K562 (cell line): ENCODE measurements at regions not wholly inside any gene's neighbourhood (a gene's known extent, or its start where the extent isn't known, plus 50 kb on each side); places are given as distances from the start of the nearest gene placed in this dataset.

Source experiments
- ATAC-seq: fragments of 200-7000 bp; cut with Tn5 transposase; 3 replicates; pipeline ENCODE4 v1.9.1; 2020; ENCODE audit warnings: moderate library complexity
- BruUV-seq: library from RNA; stranded (reverse); fragments of 400-500 nt; replicated peaks from 2 replicates; lab custom pipeline; 2021; lab: Mats Ljungman, UMichigan
- CTCF ChIA-PET: fragments of 300-600 bp; formaldehyde crosslinking; extraction: SDS; loops from one replicate; lab custom pipeline; 2021; ENCODE audit warnings: low intra/inter-chr PET ratio; lab: Yijun Ruan, JAX
- POLR2A ChIA-PET: fragments of 300-600, 350-650 bp; sonication (Branson Sonifier 250); formaldehyde crosslinking; extraction: SDS; loops from one replicate; lab custom pipeline; 2021; ENCODE audit warnings: antibody characterized with exemption, inconsistent platforms; lab: Yijun Ruan, JAX
- DNase-seq, 4 experiments: peaks; one replicate each; pipeline versions ENCODE4 v3.0.0 to v3.0.0-alpha.2; 2011 to 2018; ENCODE audit warnings: low spot score in 3 of 4, mixed read lengths in 3 of 4; ENCODE audit errors: extremely low read depth in 1 of 4
- FAIRE-seq: peaks from 2 replicates; lab custom pipeline; 2011; peaks lifted over from hg19 to GRCh38; lab: Jason Lieb, UNC
- H2AFZ ChIP-seq: 2 replicates; pipeline ENCODE4 v1.6.0; 2011; ENCODE audit warnings: low read depth, low read length, control low read depth, inconsistent platforms
- H3K27ac ChIP-seq: fragments of 200-600 bp; 3 replicates; pipeline ENCODE4 v1.8.0; 2011; ENCODE audit warnings: low read depth, mild to moderate bottlenecking, control low read depth, inconsistent platforms, low read length, moderate library complexity, mixed read lengths; ENCODE audit errors: extremely low read depth
- H3K27me3 ChIP-seq, 2 experiments: fragments of 300-600 bp in 1 of 2; 2 replicates in 1 of 2; 3 replicates in 1 of 2; pipeline versions ENCODE4 v1.6.0 to v1.8.0; 2011; ENCODE audit warnings: inconsistent platforms in 2 of 2, low read length in 2 of 2, mild to moderate bottlenecking in 1 of 2, mixed read lengths in 1 of 2, moderate library complexity in 1 of 2; ENCODE audit not compliant: control insufficient read depth in 2 of 2, insufficient read depth in 2 of 2
- H3K36me3 ChIP-seq: fragments of 300-600 bp; 3 replicates; pipeline ENCODE4 v1.8.0; 2011; ENCODE audit warnings: mild to moderate bottlenecking, low read length, inconsistent platforms; ENCODE audit not compliant: control insufficient read depth, insufficient read depth
- H3K4me1 ChIP-seq, 2 experiments: fragments of 200-600 bp in 1 of 2; replicated peaks in 1 of 2; 2 replicates in 1 of 2; 3 replicates in 1 of 2; pipeline versions ENCODE4 v1.5.1 to v1.8.0; 2011; ENCODE audit warnings: inconsistent platforms in 2 of 2, low read length in 2 of 2, mild to moderate bottlenecking in 1 of 2, mixed read lengths in 1 of 2, moderate library complexity in 1 of 2; ENCODE audit not compliant: control insufficient read depth in 2 of 2, insufficient read depth in 2 of 2
- H3K4me2 ChIP-seq: 2 replicates; pipeline ENCODE4 v1.6.1; 2011; ENCODE audit warnings: low read length, control low read depth, inconsistent platforms, mixed read lengths; ENCODE audit not compliant: insufficient read depth
- H3K4me3 ChIP-seq: fragments of 200-600 bp; sonication (generic), shearing (Covaris generic); 2 replicates; pipeline ENCODE4 v1.5.1; 2016; ENCODE audit warnings: control low read depth, inconsistent platforms
- H3K79me2 ChIP-seq: fragments of 200-600 bp; 3 replicates; pipeline ENCODE4 v1.8.0; 2011; ENCODE audit warnings: low read length, inconsistent platforms; ENCODE audit not compliant: control insufficient read depth, insufficient read depth
- H3K9ac ChIP-seq, 2 experiments: 2 replicates each; pipeline versions ENCODE4 v1.6.0 to v1.6.1; 2011; ENCODE audit warnings: low read depth in 2 of 2, low read length in 2 of 2, control low read depth in 1 of 2, inconsistent platforms in 1 of 2, mild to moderate bottlenecking in 1 of 2, mixed read lengths in 1 of 2; ENCODE audit not compliant: insufficient read depth in 1 of 2
- H3K9me1 ChIP-seq: one replicate; pipeline ENCODE4 v1.6.0; 2011; ENCODE audit warnings: inconsistent platforms, mild to moderate bottlenecking, low read length, moderate library complexity; ENCODE audit not compliant: control insufficient read depth, insufficient read depth
- H3K9me3 ChIP-seq: replicated peaks from 2 replicates; pipeline ENCODE4 v1.5.1; 2011; ENCODE audit warnings: low read depth, low read length, inconsistent platforms; ENCODE audit not compliant: control insufficient read depth, insufficient read depth
- H4K20me1 ChIP-seq: replicated peaks from 2 replicates; pipeline ENCODE4 v1.6.1; 2011; ENCODE audit warnings: low read length, inconsistent platforms, mixed read lengths; ENCODE audit not compliant: control insufficient read depth, insufficient read depth
- CC2D1A ChIP-seq: fragments of 450-650 bp; IDR thresholded peaks from 2 replicates; pipeline ENCODE4 v1.6.1; 2017; ENCODE audit warnings: mild to moderate bottlenecking
- HOMEZ ChIP-seq: fragments of 250-450 bp; sonication (Bioruptor Pico); IDR thresholded peaks from 2 replicates; pipeline ENCODE4 v1.4.0; 2020; ENCODE audit warnings: mild to moderate bottlenecking, moderate library complexity
- KHSRP ChIP-seq: fragments of 450-650 bp; IDR thresholded peaks from 2 replicates; pipeline ENCODE4 v1.6.1; 2017
- MAFF ChIP-seq: IDR thresholded peaks from 2 replicates; pipeline ENCODE4 v1.6.1; 2012; ENCODE audit warnings: low read length, improper control_type of control experiment
- NONO ChIP-seq, 2 experiments: fragments of 200-400 bp in 1 of 2; fragments of 450-650 bp in 1 of 2; formaldehyde crosslinking in 1 of 2; IDR thresholded peaks; 2 replicates each; pipeline ENCODE4 v1.6.1; 2017; ENCODE audit warnings: low read depth in 2 of 2, mild to moderate bottlenecking in 2 of 2, moderate library complexity in 2 of 2, low read length in 1 of 2
- SREBF1 ChIP-seq: fragments of 150-350 bp; IDR thresholded peaks from 2 replicates; pipeline ENCODE4 v1.6.1; 2014; ENCODE audit warnings: antibody characterized with exemption, low read depth, low read length, borderline replicate concordance
- TAF7 ChIP-seq: fragments of 450-650 bp; IDR thresholded peaks from 2 replicates; pipeline ENCODE4 v1.6.1; 2016; ENCODE audit warnings: missing genetic modification characterization, missing compliant biosample characterization
- WGBS: fragments of 100-300 bp; shearing (Covaris generic); methylation state at CpG from one replicate; pipeline ENCODE4 v1.1.6; 2016; ENCODE audit warnings: low coverage, mixed read lengths; ENCODE audit not compliant: insufficient coverage; ENCODE audit errors: missing lambda C conversion rate; 5-methylcytosine and 5-hydroxymethylcytosine counted together
- in situ Hi-C: fragments of 300-500 bp; cut with MboI; formaldehyde crosslinking; loops from 4 replicates; pipeline ENCODE4 v1.15.0; 2018; ENCODE audit warnings: inconsistent platforms, mixed read lengths
- intact Hi-C: fragments of 100-400 bp; cut with micrococcal nuclease; formaldehyde crosslinking; loops from 2 replicates; pipeline ENCODE4 v1.14.2; 2022
- TF ChIP-seq, protein P1 (sequence below): sonication (generic); formaldehyde crosslinking; IDR thresholded peaks from 2 replicates; pipeline ENCODE4 v1.8.1; 2023; ENCODE audit warnings: missing genetic modification reagents, mild to moderate bottlenecking, borderline replicate concordance
- TF ChIP-seq, protein P2 (sequence below): sonication (generic); formaldehyde crosslinking; IDR thresholded peaks from 2 replicates; pipeline ENCODE4 v1.8.0; 2022; ENCODE audit warnings: mild to moderate bottlenecking, low read depth, missing genetic modification reagents
- TF ChIP-seq, protein P3 (sequence below): fragments of 450-650 bp; IDR thresholded peaks from 2 replicates; pipeline ENCODE4 v1.6.1; 2016
- TF ChIP-seq, protein P4 (sequence below): sonication (generic); formaldehyde crosslinking; IDR thresholded peaks from 2 replicates; pipeline ENCODE4 v1.8.0; 2022; ENCODE audit warnings: mild to moderate bottlenecking, missing genetic modification reagents

DNA sequence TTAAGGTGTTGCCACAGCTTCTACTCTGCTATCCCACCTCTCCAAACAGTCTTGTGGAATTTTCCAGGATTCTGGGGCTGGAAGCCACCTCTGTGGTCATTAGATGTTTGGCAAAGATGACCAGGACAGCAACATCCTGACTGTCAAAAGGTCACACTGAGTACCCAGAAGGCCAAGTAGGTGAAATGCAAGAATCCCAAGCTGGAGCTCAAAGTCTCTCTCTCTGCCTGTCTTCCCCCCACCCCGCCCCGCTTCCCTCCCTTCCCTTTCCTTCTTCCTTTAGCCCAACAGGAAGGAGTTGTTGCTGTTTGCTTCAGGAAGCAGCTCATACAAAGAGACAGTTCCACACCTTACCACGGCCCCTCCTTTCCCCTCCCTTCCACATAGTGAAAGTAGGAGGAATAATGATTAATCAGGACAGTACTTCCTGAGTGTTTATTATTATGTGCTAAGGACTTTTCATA, 75.6 kb upstream of the SLC2A1 start:
- Histone ChIP-seq H3K4me2 (no peak overlapping the region), H3K27me3 (peaks cover 2 to 3% of the 10 kb centered on the region in 2 experiments; a peak in 4 of 5 replicates), H3K4me1 (peaks cover 2 to 6% of the 10 kb centered on the region in 2 experiments; a peak in 3 of 5 replicates), H4K20me1 (no peaks in the 10 kb centered on the region), H2AFZ (peak overlapping the region; percentile 53), H3K9me1 (no peaks in the 10 kb centered on the region), H3K79me2 (no peaks in the 10 kb centered on the region), H3K4me3 (no peak overlapping the region), H3K9ac (no peak overlapping the region), H3K9me3 (no peaks in the 10 kb centered on the region), H3K36me3 (no peaks in the 10 kb centered on the region), H3K27ac (no peak overlapping the region)
- DNase-seq: no peak
- 22% methylated on average over 1 of the region's 3 CpGs for WGBS
- BruUV-seq: no TSS peak
- in situ Hi-C loops (no loop called here), intact Hi-C loops (no loop called here)
- no peak; the same call in 2 of the 3 replicates for ATAC-seq
- POLR2A ChIA-PET: interaction anchor here (1.0 to 3.2 kb wide), 4 partner anchors 9 to 268 kb away, joined by 3 to 22 read pairs (median 6); partner anchors contain the start of genes C1orf50 and P3H1
- FAIRE-seq: peak; percentile 57
- CTCF ChIA-PET: no interaction called here
- TF ChIP-seq, protein P1, sequence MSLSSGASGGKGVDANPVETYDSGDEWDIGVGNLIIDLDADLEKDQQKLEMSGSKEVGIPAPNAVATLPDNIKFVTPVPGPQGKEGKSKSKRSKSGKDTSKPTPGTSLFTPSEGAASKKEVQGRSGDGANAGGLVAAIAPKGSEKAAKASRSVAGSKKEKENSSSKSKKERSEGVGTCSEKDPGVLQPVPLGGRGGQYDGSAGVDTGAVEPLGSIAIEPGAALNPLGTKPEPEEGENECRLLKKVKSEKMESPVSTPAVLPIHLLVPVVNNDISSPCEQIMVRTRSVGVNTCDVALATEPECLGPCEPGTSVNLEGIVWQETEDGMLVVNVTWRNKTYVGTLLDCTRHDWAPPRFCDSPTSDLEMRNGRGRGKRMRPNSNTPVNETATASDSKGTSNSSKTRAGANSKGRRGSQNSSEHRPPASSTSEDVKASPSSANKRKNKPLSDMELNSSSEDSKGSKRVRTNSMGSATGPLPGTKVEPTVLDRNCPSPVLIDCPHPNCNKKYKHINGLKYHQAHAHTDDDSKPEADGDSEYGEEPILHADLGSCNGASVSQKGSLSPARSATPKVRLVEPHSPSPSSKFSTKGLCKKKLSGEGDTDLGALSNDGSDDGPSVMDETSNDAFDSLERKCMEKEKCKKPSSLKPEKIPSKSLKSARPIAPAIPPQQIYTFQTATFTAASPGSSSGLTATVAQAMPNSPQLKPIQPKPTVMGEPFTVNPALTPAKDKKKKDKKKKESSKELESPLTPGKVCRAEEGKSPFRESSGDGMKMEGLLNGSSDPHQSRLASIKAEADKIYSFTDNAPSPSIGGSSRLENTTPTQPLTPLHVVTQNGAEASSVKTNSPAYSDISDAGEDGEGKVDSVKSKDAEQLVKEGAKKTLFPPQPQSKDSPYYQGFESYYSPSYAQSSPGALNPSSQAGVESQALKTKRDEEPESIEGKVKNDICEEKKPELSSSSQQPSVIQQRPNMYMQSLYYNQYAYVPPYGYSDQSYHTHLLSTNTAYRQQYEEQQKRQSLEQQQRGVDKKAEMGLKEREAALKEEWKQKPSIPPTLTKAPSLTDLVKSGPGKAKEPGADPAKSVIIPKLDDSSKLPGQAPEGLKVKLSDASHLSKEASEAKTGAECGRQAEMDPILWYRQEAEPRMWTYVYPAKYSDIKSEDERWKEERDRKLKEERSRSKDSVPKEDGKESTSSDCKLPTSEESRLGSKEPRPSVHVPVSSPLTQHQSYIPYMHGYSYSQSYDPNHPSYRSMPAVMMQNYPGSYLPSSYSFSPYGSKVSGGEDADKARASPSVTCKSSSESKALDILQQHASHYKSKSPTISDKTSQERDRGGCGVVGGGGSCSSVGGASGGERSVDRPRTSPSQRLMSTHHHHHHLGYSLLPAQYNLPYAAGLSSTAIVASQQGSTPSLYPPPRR (CRISPR knock-in tag): no peak
- TF ChIP-seq KHSRP: no peak
- TF ChIP-seq MAFF: no peak
- no peak for TF ChIP-seq CC2D1A
- TF ChIP-seq, protein P2, sequence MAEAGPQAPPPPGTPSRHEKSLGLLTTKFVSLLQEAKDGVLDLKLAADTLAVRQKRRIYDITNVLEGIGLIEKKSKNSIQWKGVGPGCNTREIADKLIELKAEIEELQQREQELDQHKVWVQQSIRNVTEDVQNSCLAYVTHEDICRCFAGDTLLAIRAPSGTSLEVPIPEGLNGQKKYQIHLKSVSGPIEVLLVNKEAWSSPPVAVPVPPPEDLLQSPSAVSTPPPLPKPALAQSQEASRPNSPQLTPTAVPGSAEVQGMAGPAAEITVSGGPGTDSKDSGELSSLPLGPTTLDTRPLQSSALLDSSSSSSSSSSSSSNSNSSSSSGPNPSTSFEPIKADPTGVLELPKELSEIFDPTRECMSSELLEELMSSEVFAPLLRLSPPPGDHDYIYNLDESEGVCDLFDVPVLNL (CRISPR knock-in tag): no peak
- no peak for TF ChIP-seq SREBF1
- TF ChIP-seq, protein P3, sequence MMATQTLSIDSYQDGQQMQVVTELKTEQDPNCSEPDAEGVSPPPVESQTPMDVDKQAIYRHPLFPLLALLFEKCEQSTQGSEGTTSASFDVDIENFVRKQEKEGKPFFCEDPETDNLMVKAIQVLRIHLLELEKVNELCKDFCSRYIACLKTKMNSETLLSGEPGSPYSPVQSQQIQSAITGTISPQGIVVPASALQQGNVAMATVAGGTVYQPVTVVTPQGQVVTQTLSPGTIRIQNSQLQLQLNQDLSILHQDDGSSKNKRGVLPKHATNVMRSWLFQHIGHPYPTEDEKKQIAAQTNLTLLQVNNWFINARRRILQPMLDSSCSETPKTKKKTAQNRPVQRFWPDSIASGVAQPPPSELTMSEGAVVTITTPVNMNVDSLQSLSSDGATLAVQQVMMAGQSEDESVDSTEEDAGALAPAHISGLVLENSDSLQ: no peak
- TF ChIP-seq, protein P4, sequence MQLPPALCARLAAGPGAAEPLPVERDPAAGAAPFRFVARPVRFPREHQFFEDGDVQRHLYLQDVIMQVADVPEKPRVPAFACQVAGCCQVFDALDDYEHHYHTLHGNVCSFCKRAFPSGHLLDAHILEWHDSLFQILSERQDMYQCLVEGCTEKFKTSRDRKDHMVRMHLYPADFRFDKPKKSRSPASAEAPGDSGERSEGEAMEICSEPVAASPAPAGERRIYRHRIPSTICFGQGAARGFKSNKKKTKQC (CRISPR knock-in tag): no peak
- TF ChIP-seq NONO (IDR thresholded peaks at IDR 0.05; ENCODE audit: low read depth in 2 of 2, low read length in 1 of 2): no peak
- TF ChIP-seq TAF7 (tag): no peak
- TF ChIP-seq HOMEZ (CRISPR knock-in tag): no peak
